GM19035 (cell line): ENCODE measurements at regions not wholly inside any gene's neighbourhood (a gene's known extent, or its start where the extent isn't known, plus 50 kb on each side); places are given as distances from the start of the nearest gene placed in this dataset.
"Not testable (repeated sequence)": the region's sequence is repeated elsewhere in the genome, so short reads cannot be mapped to it uniquely, and the experiment has no call there.

ENCODE experiments used
- ATAC-seq: cut with Tn5 transposase; IDR thresholded peaks from one replicate; pipeline ENCODE4 v1.9.1; 2021; ENCODE audit not compliant: unreplicated experiment

DNA sequence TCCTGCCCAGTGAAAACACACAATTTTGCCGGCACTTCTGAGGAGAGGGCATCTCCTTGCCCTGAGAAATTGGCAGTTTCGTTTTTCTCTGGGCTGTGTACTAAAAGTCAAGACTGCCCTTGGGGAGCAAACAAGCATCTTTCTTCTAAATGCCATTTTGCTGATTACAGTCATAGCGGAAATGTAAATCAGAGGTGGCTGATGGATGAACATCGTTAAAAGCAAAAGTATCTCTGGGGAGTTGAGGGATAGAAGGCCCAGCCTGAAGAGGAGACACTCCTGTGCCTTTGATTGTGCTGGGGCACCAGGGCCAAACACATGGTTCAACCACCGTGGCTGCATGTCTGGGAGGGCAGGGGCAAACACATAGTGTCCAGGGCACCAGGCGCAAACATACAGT lies 49.8 kb downstream of the ABCC12 start:
- no peak for ATAC-seq

DNA sequence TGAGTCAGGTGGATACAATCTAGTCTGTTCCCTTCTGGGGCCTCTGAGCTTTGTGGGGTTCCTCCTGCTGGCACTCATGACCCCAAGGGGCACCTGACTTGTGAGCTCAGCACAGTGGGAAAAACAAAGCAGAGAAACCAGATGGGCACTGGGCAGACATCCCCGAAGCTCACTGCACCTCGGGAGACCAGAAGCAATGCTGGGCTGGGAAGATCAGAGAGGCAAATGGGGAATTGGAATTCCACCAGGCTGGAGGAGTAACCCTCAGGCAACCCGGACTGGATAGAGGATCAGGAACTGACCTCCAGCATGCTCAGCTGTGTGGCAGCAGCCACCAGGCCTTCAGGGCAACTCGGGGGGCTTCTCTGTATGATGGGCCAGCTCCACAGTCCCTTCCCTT lies 50.3 kb downstream of the ABCC12 start:
- ATAC-seq, result no peak

DNA sequence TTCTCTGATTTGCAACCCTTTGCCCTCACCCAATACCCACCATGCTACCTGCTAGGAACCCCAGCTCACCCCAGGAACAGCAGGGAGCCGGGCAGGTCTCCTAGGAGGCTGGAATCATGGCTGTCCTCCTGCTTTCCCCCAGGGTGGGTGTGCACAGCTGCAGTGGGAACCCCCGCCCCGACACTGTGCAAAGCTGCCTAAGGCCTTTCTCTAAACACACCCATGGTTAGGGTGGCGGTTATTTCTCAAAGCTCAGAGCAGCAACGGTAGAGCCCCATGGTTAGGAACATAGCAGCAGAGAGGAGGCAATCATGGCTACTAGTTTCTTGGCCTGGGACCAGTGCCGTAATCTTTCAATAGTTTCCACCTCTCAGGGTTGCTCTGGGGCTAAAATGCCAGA lies 52.2 kb downstream of the ABCC12 start:
- no peak for ATAC-seq

DNA sequence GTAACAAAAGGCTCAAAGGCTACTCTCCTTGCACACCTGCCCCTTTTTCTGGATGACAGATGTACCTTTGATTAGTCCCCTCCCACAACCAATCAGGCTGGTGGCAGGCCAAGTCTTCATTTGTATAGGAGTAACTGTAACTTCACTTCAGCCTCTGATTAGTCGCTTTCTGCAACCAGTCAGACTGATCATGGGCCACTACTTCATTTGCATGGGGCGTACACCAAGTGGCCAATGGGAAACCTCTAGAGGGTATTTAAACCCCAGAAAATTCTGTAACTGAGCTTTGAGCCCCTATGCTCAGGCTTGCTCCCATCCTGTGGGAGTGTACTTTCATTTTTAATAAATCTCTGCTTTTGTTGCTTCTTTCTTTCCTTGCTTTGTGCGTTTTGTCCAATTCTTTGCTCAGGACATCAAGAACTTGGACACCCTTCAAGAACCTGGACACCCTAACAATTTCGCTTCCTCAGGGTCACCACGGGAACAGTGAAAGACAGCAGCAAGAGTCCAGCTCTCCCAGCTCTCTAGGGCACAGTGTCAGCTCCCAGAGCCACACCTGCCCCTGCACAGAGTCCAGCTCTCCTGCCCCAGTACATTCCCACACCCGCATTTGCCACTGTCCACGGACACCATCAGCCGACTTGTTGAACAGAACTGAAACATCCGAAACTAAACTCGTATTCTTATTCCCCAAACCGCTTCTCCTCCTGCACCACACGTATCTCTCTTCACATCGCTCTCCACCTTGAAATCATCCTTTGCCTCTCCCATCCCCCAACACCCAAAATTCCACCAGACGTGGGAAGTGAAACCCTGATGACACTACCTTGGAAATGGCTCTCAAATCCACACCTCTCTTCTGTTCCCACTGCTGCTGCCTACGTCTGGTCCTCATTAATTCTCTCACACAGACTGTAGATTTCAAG lies 53.4 kb downstream of the ABCC12 start:
- no peak for ATAC-seq

DNA sequence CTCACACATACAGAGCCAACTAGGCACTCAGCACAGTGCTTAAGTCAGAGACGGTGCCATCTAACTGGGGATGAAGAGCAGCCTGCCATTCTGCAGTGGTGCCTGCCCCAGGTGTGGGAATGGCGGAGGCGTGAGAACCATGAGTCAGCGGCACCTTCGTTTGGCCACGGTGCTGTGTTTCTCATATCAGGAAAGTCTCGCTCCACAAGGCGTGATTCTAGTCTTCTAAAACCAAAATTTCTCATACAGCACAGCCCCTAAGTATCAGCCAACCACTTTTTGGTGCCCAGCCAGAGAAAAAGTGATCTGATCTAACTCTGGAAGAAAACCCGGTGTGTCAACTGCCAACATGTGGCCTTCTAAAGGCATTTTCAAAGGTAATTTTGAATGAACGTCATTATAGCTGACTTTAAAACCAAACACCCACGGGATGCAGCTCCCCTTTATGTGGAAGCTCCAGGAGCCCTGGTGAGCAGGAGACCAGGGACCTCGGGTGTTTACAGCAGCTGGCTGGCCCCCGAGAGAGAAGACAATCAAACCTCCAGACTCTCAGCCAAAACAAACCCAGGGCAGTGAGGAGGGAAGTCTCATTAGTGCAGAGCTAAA lies 54.6 kb downstream of the ABCC12 start:
- ATAC-seq, result peak; percentile 80

DNA sequence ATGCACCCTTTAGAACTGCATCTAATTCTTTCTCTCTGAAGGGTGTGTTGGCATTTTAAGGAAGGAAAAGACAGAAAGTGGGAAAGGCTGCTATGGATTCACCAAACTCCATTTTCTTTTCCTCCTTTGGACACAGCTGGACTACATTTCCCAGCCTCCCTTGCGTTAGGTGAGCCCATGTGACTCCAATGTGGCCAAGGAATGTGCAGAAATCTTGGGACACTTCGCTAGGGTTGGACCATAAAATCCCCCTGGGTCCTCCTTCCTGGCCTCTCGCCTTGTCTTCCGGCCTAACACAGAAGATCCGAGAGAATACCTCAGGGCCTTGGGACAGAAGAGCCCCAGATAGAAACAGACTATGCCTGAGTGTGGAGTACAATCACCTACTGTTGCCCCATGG lies 56.3 kb downstream of the ABCC12 start:
- ATAC-seq, result no peak

DNA sequence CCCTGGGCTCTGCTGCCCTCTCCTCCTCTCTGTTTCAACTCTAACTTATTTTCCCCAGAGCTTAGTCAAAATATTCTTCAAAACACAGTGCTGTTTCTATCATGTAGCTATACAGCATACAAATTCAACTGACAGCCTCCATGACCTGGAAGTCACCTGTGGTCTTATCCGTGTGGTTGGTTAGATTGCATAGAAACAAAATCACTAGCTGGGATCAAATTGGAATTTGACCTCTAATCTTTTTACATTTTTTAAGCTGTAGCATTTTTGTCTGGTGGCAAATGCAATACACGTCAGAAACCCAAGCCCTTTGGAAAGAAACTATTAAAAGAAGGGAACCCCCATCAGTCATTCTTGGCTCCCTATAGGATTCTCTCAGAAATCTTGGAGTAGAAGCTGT lies 57.3 kb downstream of the ABCC12 start:
- no peak for ATAC-seq

DNA sequence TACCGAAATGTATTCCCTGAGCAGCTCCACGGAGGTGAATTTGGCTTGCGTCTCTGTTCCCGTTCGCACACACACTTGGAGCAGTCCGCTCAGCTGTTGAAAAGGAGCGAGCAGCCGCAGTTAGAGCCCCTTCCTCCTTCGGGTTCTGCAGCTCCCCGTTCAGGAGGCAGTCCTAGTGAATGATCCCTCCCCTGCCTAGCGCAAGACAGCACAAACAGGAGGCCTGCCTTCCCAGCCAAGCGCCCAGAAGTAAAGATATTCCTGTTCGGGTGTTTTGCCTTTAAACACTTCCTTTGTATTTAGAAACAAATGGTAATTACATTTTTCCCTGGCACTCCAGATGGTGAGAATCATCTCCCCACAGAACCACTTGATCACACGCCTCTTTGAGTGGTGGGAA lies 64.7 kb downstream of the ABCC12 start:
- ATAC-seq, result no peak

DNA sequence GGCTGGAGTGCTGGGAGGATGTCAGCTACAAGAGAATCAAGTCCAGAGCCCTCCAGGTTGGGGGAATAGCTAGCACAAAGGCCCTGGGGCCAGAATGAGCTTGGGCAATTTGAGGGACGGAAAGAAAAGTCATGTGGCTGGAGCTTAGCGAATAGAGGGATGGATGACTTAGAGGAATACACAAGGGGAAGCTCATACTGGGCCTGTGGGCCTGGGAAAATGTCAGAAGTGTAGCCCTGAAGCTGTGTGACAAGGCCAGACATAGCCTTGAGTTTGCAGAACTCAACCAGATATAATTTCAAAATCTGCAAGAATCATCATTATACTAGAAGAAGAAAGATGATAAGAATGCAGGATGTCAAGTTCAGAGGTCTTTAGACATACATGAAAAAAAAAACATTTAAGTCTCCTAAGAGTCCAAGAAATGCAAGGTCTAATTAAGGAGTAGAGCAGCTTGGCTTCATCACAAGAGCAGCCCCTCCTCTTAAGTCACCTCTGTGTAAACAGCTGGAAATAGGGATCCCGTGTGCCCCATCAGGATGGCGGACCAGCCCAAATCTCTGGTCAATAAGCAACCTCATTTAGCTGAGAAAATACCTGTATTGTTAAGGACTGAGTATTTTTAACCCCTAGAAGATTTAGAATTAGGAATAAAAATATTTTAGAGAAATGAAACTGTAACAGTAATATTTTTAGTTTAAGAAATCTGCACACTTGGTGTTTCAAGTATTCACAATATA lies 66.6 kb downstream of the ABCC12 start:
- no peak for ATAC-seq

DNA sequence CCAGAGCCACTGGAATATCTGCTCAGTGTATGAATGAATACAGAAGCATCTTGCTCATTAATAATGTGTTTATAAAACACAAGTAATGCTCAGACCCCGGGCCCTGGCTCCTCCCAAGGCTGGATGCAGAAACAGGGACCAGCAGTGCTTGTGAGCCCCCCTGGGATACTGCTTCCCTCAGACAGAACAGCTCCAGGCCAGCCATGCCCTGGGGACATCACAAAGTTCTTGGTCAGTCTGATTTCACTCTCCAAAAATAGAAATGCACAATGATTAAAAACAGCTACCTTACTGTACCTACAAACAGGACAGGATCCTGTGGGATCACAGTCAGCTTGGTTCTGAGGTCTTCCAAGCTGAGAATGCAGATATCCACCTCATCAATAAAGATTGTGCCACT lies 68.2 kb downstream of the ABCC12 start:
- ATAC-seq, result no peak

DNA sequence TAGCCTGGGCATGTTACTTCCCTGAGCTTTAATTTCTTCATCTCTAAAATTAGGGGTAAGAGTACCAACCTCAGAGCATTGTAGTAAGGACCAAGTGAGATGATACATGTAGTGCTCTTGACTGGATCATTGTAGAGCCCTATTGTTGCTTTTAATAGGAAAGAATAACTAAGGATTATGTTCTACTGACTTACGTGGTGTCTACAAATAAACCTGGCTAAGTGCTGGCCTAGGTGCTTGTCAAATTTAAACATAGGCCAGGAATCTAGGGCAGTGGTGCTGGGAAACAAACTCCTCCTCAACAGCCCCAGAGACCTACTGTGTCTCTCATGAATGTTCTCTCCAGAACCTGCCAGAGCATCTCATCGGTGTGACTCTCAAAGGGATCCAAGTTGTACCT lies 69.4 kb downstream of the ABCC12 start:
- ATAC-seq, result no peak

DNA sequence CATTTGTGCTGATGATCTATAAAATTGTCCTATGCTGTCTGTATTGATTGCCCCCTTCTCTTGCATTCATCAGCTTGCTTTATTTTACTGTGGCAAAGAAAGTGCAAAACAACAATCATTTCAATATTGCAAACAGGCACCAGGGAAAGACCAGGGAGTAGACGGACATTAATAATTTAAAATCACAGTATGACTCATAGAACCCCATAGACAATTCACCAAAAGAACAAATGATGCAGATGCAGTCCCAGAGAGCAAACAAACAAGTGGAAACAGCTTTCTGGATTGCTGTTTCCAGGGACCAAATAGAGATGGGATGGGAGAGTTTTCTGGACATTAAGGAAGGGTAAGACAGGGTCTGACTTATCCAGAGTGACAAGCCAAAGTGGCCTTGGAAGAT lies 70.1 kb downstream of the ABCC12 start:
- no peak for ATAC-seq

DNA sequence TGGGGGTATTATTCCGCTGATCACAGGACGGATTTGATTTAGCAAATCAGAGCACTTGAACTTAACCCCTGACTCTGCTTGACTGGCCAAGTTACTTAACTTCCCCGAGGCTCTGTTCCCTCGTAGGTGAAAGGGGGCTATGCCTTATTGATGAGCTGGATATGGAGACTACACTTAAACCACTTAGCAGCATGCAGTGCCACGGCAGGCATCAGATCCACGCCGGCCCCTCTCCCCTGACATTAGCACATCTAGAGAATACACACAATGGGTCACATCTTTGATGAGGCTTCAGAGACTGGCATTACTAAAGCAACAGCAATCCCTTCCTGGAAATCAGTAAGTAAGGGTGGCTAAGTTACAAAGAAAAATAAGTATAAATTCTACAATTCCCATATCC lies 71.0 kb downstream of the ABCC12 start:
- no peak for ATAC-seq

DNA sequence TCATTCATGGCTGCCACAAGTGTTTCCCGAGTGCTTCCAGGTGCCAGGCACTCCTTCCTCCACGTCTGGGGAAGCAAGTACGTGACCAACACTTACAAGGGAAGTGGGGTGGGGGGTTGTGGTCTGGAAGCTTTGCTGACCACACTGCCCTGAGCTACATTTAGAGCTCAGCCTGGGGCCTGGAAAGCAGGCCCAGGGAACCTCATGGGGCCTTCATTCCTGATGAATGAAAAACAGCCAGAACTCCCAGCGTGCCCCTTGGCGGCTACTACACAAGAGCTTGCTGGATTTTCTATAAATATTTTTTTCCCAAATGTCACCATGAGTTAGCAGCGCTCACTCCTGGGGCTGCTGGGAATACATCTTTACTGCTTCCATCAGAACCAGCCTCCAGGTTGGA lies 73.3 kb downstream of the ABCC12 start:
- ATAC-seq, result no peak

DNA sequence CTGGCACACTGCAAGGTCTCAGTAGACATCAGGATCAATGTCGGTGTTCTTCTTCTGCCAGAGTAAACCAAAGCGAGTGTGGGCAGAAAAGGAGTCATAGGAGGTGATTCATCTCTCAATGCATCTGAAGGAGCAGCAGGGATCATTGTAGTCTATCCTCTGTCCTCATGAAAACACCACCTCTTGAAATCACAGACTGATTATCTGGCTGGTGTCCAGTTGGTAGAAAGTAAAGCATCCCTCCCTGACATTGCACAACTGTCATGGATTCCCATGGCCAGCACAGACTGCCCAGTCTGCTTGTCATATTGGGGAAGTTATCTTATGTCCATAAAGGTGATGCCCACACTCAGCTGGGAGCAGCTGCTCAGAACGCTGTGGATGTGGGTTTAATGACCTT lies 74.1 kb downstream of the ABCC12 start:
- ATAC-seq, result no peak

DNA sequence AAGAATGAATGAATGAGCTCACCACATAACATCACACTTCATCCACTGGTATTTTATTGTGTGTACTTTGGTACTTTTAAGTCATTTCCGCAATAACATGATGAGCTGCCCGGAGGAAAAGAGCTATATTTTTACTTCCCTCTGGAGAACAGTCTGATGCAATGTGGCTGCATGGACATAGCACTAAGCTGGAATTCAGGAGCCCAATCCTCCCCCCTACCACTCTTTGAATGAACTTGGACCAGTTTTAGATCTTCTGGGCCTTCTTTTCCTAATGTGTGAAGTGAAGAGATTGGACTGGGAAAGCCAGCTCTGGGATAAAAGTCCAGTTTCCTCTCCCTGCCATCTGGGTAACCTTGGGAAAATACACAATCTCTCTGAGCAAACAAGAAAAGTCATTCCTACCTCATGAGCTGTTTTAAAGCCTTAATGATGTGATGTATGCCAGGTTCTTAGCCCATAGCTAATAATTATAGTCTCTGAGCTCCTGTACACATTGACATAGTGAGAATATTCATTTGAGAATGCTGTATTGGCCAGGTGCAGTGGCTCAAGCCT lies 79.3 kb downstream of the ABCC12 start:
- no peak for ATAC-seq

DNA sequence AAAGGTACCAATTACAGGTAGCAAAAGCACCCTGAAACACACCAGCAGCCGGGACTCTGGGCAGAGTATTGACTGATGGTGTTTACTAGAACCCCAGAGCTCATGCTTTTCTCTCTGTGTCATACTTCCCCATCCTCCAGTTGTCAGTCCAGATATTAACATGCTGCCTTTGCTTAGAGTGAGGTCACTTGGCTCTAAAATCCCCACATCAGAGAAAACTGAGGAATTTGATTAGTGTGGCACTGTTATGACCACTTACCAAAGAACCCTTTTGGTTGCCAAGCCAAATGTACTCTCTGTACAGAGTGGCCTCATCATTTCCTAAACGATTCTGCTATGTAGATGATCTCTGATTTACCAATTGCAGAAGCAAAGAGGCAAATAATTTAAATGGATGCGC lies 80.4 kb downstream of the ABCC12 start:
- no peak for ATAC-seq

DNA sequence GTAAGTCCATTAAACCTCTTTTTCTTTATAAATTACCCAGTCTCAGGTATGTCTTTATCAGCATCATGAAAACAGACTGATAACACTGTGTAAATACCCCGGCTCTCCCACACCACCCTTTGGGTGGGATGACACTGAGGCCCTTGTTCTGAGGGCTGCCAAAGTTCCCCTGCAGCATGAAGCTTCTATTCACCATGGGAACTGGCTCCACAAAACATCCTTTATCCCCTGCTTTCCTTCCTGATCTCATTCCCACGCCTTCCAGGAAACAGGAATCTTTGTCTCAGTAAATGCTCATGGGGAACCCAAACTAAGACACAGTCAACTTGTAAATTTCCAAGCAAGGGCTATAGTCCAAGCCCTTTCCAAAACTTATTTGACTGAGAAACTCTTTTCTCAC lies 88.4 kb downstream of the ABCC12 start:
- no peak for ATAC-seq

DNA sequence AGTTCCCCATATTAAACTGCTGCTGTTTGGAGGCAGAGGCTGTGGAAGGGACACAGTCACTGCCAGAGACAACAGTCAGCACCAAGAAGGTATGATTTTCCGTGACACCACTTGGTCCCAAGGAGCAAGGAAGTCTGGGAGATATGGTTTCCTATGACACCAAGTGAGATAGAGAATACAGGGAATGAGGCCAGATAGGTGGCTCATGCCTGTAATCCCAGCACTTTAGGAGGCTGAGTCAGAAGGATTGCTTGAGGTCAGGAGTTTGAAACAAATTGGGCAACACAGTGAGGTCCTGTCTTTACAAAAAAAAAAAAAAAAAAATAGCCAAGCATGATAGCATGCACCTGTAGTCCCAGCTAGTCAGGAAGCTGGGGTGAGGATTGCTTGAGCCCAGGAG lies 90.8 kb downstream of the ABCC12 start:
- no peak for ATAC-seq

DNA sequence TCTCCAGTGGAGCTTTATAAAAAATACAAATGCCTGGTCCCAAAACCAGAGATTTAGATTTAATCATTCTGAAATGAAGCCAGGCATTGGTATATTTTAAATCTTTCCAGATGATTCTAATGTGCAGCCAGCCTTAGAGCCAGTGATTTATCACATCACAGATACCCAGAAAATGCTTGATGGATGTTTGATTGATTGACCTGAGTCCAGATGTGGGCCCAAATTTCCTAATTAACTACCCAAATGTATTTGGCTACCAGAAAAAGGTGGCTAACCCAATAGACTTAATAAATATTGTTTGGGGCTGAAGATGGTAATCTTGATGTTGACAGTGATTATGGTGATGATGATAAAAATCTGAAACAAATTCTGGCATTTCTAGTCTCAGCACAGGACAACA lies 93.1 kb downstream of the ABCC12 start:
- no peak for ATAC-seq

DNA sequence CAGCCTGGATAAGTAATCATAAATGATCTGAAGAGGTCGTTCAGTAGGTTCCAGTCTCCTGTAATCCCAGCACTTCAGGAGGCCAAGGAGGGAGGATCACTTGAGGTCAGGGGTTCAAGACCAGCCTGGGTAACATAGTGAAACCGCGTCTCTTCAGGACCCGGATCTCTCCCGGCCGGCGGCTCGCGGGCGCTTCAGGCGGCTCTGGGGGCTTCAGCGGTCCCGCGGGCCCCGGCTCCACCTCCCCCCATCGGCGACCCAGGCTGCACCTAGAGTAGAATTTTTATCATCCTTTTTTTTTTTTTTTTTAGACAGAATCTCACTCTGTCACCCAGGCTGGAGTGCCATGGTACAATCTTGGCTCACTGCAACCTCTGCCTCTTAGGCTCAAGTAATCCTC lies 95.9 kb downstream of the ABCC12 start:
- ATAC-seq, result no peak

DNA sequence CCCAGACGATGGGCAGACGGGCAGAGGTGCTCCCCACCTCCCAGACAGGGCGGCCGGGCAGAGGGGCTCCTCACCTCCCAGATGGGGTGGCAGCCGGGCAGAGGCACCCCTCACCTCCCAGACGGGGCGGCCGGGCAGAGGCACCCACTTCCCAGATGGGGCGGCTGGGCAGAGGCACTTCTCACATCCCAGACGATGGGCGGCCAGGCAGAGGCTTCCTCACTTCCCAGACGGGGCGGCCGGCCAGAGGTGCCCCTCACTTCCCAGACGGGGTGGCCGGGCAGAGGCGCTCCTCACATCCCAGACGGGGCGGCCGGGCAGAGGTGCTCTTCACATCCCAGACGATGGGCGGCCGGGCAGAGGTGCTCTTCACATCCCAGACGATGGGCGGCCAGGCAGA lies 96.6 kb downstream of the ABCC12 start:
- not testable (repeated sequence) for ATAC-seq
